PFSK-1 (cell line): ENCODE measurements at regions not wholly inside any gene's neighbourhood (a gene's known extent, or its start where the extent isn't known, plus 50 kb on each side); places are given as distances from the start of the nearest gene placed in this dataset.

Experiments used
- FOXP2 ChIP-seq: optimal IDR thresholded peaks from 2 replicates; pipeline ENCODE3; 2011; ENCODE audit warnings: borderline replicate concordance, control low read depth, inconsistent platforms; ENCODE audit not compliant: insufficient read depth; ENCODE audit errors: extremely low read length, extremely low read depth
- POLR2AphosphoS5 ChIP-seq: IDR thresholded peaks from 2 replicates; pipeline ENCODE4 v1.6.1; 2012; ENCODE audit warnings: low read depth, mild to moderate bottlenecking, control low read depth, low read length, moderate library complexity
- SIN3A ChIP-seq: IDR thresholded peaks from 2 replicates; pipeline ENCODE4 v1.6.1; 2012; ENCODE audit warnings: mild to moderate bottlenecking, low read length, moderate library complexity, borderline replicate concordance; ENCODE audit not compliant: insufficient read depth
- TAF1 ChIP-seq: IDR thresholded peaks from 2 replicates; pipeline ENCODE4 v1.6.1; 2012; ENCODE audit warnings: low read length, control low read depth, borderline replicate concordance; ENCODE audit not compliant: insufficient read depth
- TF ChIP-seq, protein P1 (sequence below), 2 experiments: IDR thresholded peaks; 2 replicates each; pipeline versions ENCODE4 v1.6.1 to v1.8.0; 2011 to 2012; ENCODE audit warnings: low read depth in 2 of 2, low read length in 2 of 2, control low read depth in 1 of 2, inconsistent platforms in 1 of 2, mild to moderate bottlenecking in 1 of 2, moderate library complexity in 1 of 2; ENCODE audit not compliant: insufficient read depth in 1 of 2

DNA sequence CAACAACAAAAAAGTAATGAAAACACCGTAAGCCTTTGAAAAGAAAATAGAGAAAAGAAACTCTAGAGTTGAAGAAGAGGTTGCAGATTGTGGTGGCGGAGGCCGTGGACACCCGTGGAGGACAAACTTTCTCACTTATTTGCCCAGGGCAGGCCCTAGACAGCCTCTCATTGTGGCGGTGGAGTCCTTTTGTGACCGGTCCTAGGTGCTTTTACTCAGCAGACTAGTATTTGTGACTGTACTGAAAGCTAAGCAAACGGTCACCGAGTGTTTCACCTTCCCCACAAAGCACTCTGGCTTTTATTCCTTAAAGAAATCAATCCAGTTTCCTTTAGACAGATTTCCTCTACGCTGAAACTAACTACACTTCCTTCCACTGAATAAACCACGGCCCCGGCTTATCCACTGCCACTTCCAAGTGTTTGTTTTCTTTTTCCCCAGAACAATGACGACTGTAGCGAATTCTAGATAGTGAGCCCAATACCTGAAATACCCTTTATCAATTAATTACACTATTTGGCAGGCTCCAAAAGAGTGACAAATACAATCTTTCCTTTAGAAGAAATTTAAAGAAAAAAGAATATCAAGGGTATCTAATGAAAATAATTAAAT lies 210.2 kb upstream of the TARS1 start:
- TF ChIP-seq POLR2AphosphoS5 (no peak), SIN3A (no peak), FOXP2 (no peak), TAF1 (no peak)
- TF ChIP-seq, protein P1, sequence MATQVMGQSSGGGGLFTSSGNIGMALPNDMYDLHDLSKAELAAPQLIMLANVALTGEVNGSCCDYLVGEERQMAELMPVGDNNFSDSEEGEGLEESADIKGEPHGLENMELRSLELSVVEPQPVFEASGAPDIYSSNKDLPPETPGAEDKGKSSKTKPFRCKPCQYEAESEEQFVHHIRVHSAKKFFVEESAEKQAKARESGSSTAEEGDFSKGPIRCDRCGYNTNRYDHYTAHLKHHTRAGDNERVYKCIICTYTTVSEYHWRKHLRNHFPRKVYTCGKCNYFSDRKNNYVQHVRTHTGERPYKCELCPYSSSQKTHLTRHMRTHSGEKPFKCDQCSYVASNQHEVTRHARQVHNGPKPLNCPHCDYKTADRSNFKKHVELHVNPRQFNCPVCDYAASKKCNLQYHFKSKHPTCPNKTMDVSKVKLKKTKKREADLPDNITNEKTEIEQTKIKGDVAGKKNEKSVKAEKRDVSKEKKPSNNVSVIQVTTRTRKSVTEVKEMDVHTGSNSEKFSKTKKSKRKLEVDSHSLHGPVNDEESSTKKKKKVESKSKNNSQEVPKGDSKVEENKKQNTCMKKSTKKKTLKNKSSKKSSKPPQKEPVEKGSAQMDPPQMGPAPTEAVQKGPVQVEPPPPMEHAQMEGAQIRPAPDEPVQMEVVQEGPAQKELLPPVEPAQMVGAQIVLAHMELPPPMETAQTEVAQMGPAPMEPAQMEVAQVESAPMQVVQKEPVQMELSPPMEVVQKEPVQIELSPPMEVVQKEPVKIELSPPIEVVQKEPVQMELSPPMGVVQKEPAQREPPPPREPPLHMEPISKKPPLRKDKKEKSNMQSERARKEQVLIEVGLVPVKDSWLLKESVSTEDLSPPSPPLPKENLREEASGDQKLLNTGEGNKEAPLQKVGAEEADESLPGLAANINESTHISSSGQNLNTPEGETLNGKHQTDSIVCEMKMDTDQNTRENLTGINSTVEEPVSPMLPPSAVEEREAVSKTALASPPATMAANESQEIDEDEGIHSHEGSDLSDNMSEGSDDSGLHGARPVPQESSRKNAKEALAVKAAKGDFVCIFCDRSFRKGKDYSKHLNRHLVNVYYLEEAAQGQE (IDR thresholded peaks at IDR 0.05; ENCODE audit: insufficient read depth in 1 of 2, low read depth in 2 of 2, low read length in 2 of 2): no peak

DNA sequence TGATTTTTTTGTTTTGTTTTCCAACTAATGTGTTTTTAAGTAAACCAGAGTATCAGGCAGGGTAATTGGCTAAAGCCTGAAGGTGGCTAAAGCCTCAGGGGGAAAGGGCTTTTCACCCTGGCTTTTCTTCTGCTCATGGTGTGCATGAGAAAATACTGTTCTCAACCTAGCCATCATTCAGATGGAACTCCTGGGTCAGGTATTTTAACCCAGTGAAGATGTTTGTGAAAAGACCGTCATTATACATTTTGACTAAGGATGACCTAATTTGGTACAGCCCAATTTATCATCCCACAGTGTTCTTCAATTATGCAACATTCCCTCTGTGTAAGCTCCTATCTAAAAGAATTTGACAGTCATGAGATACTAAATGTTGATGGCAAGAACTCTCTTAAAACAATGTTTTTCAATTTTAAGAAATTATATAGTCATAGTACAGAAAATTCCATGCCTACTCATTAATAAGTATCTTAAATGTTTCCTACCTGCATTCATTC lies 209.5 kb upstream of the TARS1 start:
- TF ChIP-seq SIN3A (no peak), FOXP2 (no peak)

DNA sequence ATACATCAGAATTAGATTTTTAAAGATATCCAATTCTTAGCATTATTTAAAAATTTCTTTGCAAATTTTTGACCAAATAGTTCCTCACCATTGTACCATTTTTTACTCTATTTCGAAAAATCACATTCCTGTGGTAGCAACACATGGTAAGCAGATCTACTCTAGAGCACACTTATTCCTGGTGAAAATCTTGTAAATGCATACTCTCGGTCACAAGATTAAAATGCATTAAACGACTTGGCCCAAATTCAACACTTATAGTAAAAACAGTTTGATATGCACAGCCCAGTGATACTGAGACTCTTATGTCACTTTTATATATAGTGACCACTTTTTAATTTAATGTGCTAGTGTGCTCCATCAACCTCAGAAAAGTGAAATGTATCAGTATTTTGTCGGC lies 208.8 kb upstream of the TARS1 start:
- TF ChIP-seq FOXP2: no peak
- TF ChIP-seq TAF1: no peak
- no peak for TF ChIP-seq SIN3A
- TF ChIP-seq POLR2AphosphoS5: no peak
- TF ChIP-seq, protein P1 (IDR thresholded peaks at IDR 0.05; ENCODE audit: insufficient read depth in 1 of 2, low read depth in 2 of 2, low read length in 2 of 2): no peak

DNA sequence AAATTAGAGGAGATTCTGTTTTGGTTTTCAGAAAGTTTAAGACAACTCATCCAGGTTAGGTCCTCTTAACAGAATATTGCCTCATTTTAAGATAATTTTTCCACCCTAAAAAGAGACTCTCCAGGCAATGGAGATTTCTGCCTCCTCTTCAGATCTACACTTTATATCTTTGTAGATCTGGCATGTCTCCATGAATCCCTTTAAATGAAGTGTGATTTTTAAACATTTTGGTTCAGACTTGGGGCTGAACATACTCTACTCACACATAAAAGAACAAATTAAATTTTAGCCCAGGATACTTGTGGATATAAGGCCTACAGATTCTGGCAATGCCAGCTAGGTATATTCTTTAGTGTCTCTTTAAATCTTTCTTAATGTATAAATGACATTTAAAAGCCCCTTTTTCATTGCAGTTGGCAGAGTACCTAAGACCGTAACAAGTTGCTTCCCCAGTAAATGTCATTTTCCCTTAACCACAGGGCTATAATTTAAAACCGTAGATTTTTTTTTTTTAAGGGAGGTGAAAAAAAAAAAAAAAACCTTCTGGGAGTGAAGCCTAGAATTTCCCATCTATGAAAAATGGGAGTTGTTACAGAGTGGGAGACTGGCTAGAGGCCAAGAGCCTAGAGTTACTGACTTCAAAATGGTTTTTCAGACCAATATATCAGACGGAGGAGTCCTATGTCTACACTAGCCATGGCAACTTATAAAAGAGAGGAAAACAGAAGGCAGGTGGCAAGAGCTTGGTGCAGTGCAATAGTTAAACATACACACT lies 207.8 kb upstream of the TARS1 start:
- TF ChIP-seq POLR2AphosphoS5 (no peak), FOXP2 (no peak), SIN3A (no peak), TAF1 (no peak)
- TF ChIP-seq, protein P1 (IDR thresholded peaks at IDR 0.05; ENCODE audit: insufficient read depth in 1 of 2, low read depth in 2 of 2, low read length in 2 of 2): no peak

DNA sequence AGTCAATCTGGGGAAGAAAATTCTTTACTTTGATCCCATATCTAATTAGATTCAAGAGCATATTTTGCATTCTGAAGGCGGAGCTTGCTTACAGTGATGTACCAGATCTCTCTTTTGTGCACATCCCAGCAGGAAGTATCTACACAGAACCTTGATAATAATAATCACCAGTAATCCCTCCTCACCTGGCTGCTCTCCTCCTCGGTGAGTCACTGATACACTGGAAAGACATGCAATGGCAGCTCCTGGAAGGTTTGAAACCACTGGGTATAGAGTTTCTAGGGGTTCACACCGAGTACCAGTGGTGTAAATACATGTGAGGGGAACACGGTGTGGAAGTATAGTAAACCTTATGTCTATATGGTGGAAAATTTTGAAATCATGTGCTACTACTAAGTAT lies 205.5 kb upstream of the TARS1 start:
- TF ChIP-seq SIN3A: no peak

DNA sequence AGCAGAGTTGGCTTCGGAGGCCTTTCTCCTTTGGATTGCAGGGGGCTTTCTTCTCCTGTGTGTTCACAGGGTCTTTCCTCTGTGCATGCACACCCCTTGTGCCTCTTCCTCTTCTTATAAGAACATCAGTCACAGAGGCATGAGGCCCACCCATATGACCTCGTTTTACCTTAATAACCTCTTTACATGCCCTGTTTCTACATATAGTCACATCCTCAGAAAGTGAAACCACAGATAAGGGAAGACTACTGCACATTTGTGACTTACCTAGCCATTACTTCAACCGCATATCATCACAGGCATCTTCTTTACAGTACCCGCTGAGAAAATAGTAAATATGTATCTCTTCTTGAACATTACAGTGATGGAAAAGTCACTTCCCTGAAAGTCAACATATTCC lies 204.9 kb upstream of the TARS1 start:
- TF ChIP-seq SIN3A (no peak), TAF1 (no peak), FOXP2 (no peak), POLR2AphosphoS5 (no peak)
- TF ChIP-seq, protein P1 (IDR thresholded peaks at IDR 0.05; ENCODE audit: insufficient read depth in 1 of 2, low read depth in 2 of 2, low read length in 2 of 2): no peak
